HEK293 (cell line): ENCODE measurements at regions not wholly inside any gene's neighbourhood (a gene's known extent, or its start where the extent isn't known, plus 50 kb on each side); places are given as distances from the start of the nearest gene placed in this dataset.

Experiments
- GLIS2 ChIP-seq: fragments of 450-650 bp; formaldehyde crosslinking; IDR thresholded peaks from 2 replicates; pipeline ENCODE4 v1.5.1; 2016; ENCODE audit warnings: missing biosample characterization, missing genetic modification characterization
- KLF1 ChIP-seq: fragments of 450-650 bp; formaldehyde crosslinking; IDR thresholded peaks from 2 replicates; pipeline ENCODE4 v1.5.1; 2016; ENCODE audit warnings: missing biosample characterization, missing genetic modification characterization
- KLF16 ChIP-seq: fragments of 450-650 bp; formaldehyde crosslinking; IDR thresholded peaks from 2 replicates; pipeline ENCODE4 v1.5.1; 2017; ENCODE audit warnings: missing biosample characterization, missing genetic modification characterization
- KLF9 ChIP-seq: fragments of 450-650 bp; formaldehyde crosslinking; IDR thresholded peaks from 2 replicates; pipeline ENCODE4 v1.5.1; 2016; ENCODE audit warnings: missing biosample characterization, missing genetic modification characterization, low read depth
- MEIS1 ChIP-seq: sonication (generic); formaldehyde crosslinking; IDR thresholded peaks from 2 replicates; pipeline ENCODE4 v1.8.1; 2022; ENCODE audit warnings: missing genetic modification reagents, mild to moderate bottlenecking, borderline replicate concordance
- SP3 ChIP-seq: fragments of 450-650 bp; formaldehyde crosslinking; IDR thresholded peaks from 2 replicates; pipeline ENCODE4 v1.5.1; 2016; ENCODE audit warnings: missing biosample characterization, missing genetic modification characterization
- TCF7L2 ChIP-seq: IDR thresholded peaks from 2 replicates; pipeline ENCODE4 v1.6.1; 2011; ENCODE audit warnings: low read depth, mild to moderate bottlenecking, inconsistent platforms, low read length, moderate library complexity, borderline replicate concordance
- ZBTB20 ChIP-seq: fragments of 450-650 bp; formaldehyde crosslinking; IDR thresholded peaks from 2 replicates; pipeline ENCODE4 v1.5.1; 2016; ENCODE audit warnings: missing biosample characterization, missing genetic modification characterization
- ZBTB7A ChIP-seq: fragments of 450-650 bp; formaldehyde crosslinking; IDR thresholded peaks from 2 replicates; pipeline ENCODE4 v1.5.1; 2016; ENCODE audit warnings: low read depth, missing biosample characterization, missing genetic modification characterization
- ZBTB8A ChIP-seq: fragments of 450-650 bp; formaldehyde crosslinking; IDR thresholded peaks from 2 replicates; pipeline ENCODE4 v1.5.1; 2016; ENCODE audit warnings: missing biosample characterization, missing genetic modification characterization
- ZFP37 ChIP-seq: fragments of 450-650 bp; formaldehyde crosslinking; IDR thresholded peaks from 2 replicates; pipeline ENCODE4 v1.5.1; 2016; ENCODE audit warnings: missing biosample characterization, missing genetic modification characterization
- ZNF112 ChIP-seq: fragments of 450-650 bp; formaldehyde crosslinking; IDR thresholded peaks from 2 replicates; pipeline ENCODE4 v1.5.0; 2017; ENCODE audit warnings: missing biosample characterization, missing genetic modification characterization
- ZNF121 ChIP-seq: fragments of 450-650 bp; formaldehyde crosslinking; IDR thresholded peaks from 2 replicates; pipeline ENCODE4 v1.5.1; 2016; ENCODE audit warnings: missing biosample characterization, missing genetic modification characterization
- ZNF140 ChIP-seq: fragments of 450-650 bp; formaldehyde crosslinking; IDR thresholded peaks from 2 replicates; pipeline ENCODE4 v1.5.1; 2016; ENCODE audit warnings: missing biosample characterization, missing genetic modification characterization
- ZNF146 ChIP-seq: fragments of 450-650 bp; formaldehyde crosslinking; IDR thresholded peaks from 2 replicates; pipeline ENCODE4 v1.5.1; 2016; ENCODE audit warnings: missing biosample characterization, missing genetic modification characterization
- ZNF169 ChIP-seq: fragments of 450-650 bp; formaldehyde crosslinking; IDR thresholded peaks from 2 replicates; pipeline ENCODE4 v1.5.1; 2016; ENCODE audit warnings: missing biosample characterization, missing genetic modification characterization
- ZNF19 ChIP-seq: fragments of 450-650 bp; formaldehyde crosslinking; IDR thresholded peaks from 2 replicates; pipeline ENCODE4; 2016; ENCODE audit warnings: missing biosample characterization, missing genetic modification characterization, low read depth
- ZNF202 ChIP-seq: fragments of 450-650 bp; formaldehyde crosslinking; IDR thresholded peaks from 2 replicates; pipeline ENCODE4 v1.5.1; 2016; ENCODE audit warnings: missing biosample characterization, missing genetic modification characterization, borderline replicate concordance
- ZNF223 ChIP-seq: fragments of 450-650 bp; formaldehyde crosslinking; IDR thresholded peaks from 2 replicates; pipeline ENCODE4 v1.5.1; 2016; ENCODE audit warnings: missing biosample characterization, missing genetic modification characterization
- ZNF23 ChIP-seq: fragments of 450-650 bp; formaldehyde crosslinking; IDR thresholded peaks from 2 replicates; pipeline ENCODE4 v1.5.1; 2016; ENCODE audit warnings: missing biosample characterization, missing genetic modification characterization, borderline replicate concordance
- ZNF302 ChIP-seq: fragments of 450-650 bp; formaldehyde crosslinking; IDR thresholded peaks from 2 replicates; pipeline ENCODE4 v1.5.1; 2016; ENCODE audit warnings: missing biosample characterization, missing genetic modification characterization, low read depth
- ZNF37A ChIP-seq: fragments of 450-650 bp; IDR thresholded peaks from 2 replicates; pipeline ENCODE4 v1.5.1; 2018; ENCODE audit warnings: missing biosample characterization, missing genetic modification characterization
- ZNF394 ChIP-seq: fragments of 450-650 bp; formaldehyde crosslinking; IDR thresholded peaks from 2 replicates; pipeline ENCODE4 v1.5.1; 2016; ENCODE audit warnings: missing biosample characterization, missing genetic modification characterization, mild to moderate bottlenecking, moderate library complexity, borderline replicate concordance
- ZNF426 ChIP-seq: fragments of 450-650 bp; formaldehyde crosslinking; IDR thresholded peaks from 2 replicates; pipeline ENCODE4 v1.5.1; 2017; ENCODE audit warnings: missing biosample characterization, missing genetic modification characterization, mild to moderate bottlenecking, inconsistent platforms, moderate library complexity
- ZNF449 ChIP-seq: fragments of 450-650 bp; formaldehyde crosslinking; IDR thresholded peaks from 2 replicates; pipeline ENCODE4 v1.5.1; 2017; ENCODE audit warnings: missing biosample characterization, mild to moderate bottlenecking, missing genetic modification characterization, moderate library complexity
- ZNF473 ChIP-seq: fragments of 450-650 bp; formaldehyde crosslinking; IDR thresholded peaks from 2 replicates; pipeline ENCODE4 v1.5.1; 2017; ENCODE audit warnings: missing biosample characterization, missing genetic modification characterization
- ZNF488 ChIP-seq: fragments of 450-650 bp; formaldehyde crosslinking; IDR thresholded peaks from 2 replicates; pipeline ENCODE4 v1.5.1; 2016; ENCODE audit warnings: missing biosample characterization, missing genetic modification characterization
- ZNF510 ChIP-seq: fragments of 450-650 bp; formaldehyde crosslinking; IDR thresholded peaks from 2 replicates; pipeline ENCODE4 v1.5.1; 2018; ENCODE audit warnings: mild to moderate bottlenecking, missing genetic modification characterization, missing biosample characterization; ENCODE audit not compliant: insufficient replicate concordance
- ZNF555 ChIP-seq: fragments of 450-650 bp; formaldehyde crosslinking; conservative IDR thresholded peaks from 2 replicates; pipeline ENCODE4 v1.5.1; 2017; ENCODE audit warnings: missing biosample characterization, mild to moderate bottlenecking, missing genetic modification characterization, inconsistent platforms
- ZNF600 ChIP-seq: fragments of 450-650 bp; formaldehyde crosslinking; IDR thresholded peaks from 2 replicates; pipeline ENCODE4 v1.5.1; 2016; ENCODE audit warnings: missing biosample characterization, missing genetic modification characterization
- ZNF660 ChIP-seq: fragments of 450-650 bp; IDR thresholded peaks from 2 replicates; pipeline ENCODE4 v1.5.1; 2018; ENCODE audit warnings: missing biosample characterization, mild to moderate bottlenecking, missing genetic modification characterization
- ZNF701 ChIP-seq: fragments of 450-650 bp; formaldehyde crosslinking; IDR thresholded peaks from 2 replicates; pipeline ENCODE4 v1.5.1; 2016; ENCODE audit warnings: missing biosample characterization, missing genetic modification characterization
- ZNF707 ChIP-seq: fragments of 450-650 bp; formaldehyde crosslinking; IDR thresholded peaks from 2 replicates; pipeline ENCODE4 v1.5.1; 2016; ENCODE audit warnings: missing biosample characterization, missing genetic modification characterization
- ZNF768 ChIP-seq: fragments of 450-650 bp; formaldehyde crosslinking; IDR thresholded peaks from 2 replicates; pipeline ENCODE4 v1.5.1; 2018; ENCODE audit warnings: missing biosample characterization, mild to moderate bottlenecking, missing genetic modification characterization
- ZNF785 ChIP-seq: fragments of 450-650 bp; formaldehyde crosslinking; IDR thresholded peaks from 2 replicates; pipeline ENCODE4 v1.5.1; 2016; ENCODE audit warnings: missing biosample characterization, missing genetic modification characterization
- TF ChIP-seq, protein P1 (sequence below): fragments of 450-650 bp; formaldehyde crosslinking; IDR thresholded peaks from 2 replicates; pipeline ENCODE4 v1.5.1; 2016; ENCODE audit warnings: missing biosample characterization, missing genetic modification characterization

DNA sequence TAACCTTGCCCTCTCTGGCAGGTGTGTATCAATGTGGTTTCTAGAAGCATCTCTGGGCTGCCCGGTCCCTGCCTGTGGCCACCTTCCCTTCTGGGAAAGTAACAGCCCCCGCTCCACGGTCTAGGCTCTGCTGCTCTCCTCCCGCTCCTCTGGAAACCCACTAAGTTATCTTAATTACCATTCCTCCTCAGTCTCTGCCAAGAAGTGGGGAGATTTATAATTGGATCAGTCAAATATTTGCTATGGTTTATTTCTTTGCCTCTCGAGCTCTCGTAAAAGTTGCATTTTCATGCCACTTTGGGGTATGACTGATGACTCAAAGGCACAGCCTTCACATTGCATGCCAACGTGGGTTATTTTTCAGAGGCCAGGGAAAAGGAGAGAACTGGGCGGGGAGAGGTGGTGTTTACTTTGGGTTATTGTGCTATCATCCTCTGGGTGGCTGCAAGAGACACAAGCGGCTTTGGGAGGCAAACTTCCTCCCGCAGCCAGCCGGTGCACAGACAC is 205.3 kb upstream of the WWC1 start (continued):
- TF ChIP-seq MEIS1 (CRISPR knock-in tag) (no peak), ZNF449 (tag by site-specific recombination) (peak; percentile 34; the same call in 1 of the 2 replicates), ZBTB8A (peak; percentile 55), ZNF302 (tag by site-specific recombination) (no peak), ZNF223 (tag by site-specific recombination) (no peak), ZNF555 (no peak), ZNF600 (tag by site-specific recombination) (peak; percentile 33; the same call in 1 of the 2 replicates), ZNF112 (no peak), ZNF785 (no peak), ZNF488 (tag by site-specific recombination) (peak; percentile 65), ZNF202 (no peak), SP3 (tag by site-specific recombination) (no peak), ZNF701 (tag by site-specific recombination) (no peak), ZFP37 (tag by site-specific recombination) (no peak), ZNF121 (tag by site-specific recombination) (no peak), KLF16 (0 out of 2 replicates have a peak, but pooled peaks have one; percentile 42), TCF7L2 (no peak), ZNF768 (tag by site-specific recombination) (no peak), ZNF426 (tag by site-specific recombination) (no peak), ZNF37A (tag by site-specific recombination) (no peak), ZNF23 (tag by site-specific recombination) (no peak), KLF9 (tag by site-specific recombination) (0 out of 2 replicates have a peak, but pooled peaks have one; percentile 47), ZNF394 (tag by site-specific recombination) (peak; percentile 50; the same call in 1 of the 2 replicates), ZNF707 (tag by site-specific recombination) (no peak), GLIS2 (no peak), ZNF19 (peak; percentile 69; the same call in 1 of the 2 replicates), ZNF660 (tag by site-specific recombination) (peak; percentile 90), ZBTB20 (tag by site-specific recombination) (peak; percentile 40; the same call in 1 of the 2 replicates), ZNF140 (tag by site-specific recombination) (no peak), ZBTB7A (tag by site-specific recombination) (no peak), ZNF473 (no peak), KLF1 (tag by site-specific recombination) (peak; percentile 77), ZNF146 (tag by site-specific recombination) (no peak), ZNF169 (tag by site-specific recombination) (no peak), ZNF510 (tag by site-specific recombination) (no peak)
- TF ChIP-seq, protein P1, sequence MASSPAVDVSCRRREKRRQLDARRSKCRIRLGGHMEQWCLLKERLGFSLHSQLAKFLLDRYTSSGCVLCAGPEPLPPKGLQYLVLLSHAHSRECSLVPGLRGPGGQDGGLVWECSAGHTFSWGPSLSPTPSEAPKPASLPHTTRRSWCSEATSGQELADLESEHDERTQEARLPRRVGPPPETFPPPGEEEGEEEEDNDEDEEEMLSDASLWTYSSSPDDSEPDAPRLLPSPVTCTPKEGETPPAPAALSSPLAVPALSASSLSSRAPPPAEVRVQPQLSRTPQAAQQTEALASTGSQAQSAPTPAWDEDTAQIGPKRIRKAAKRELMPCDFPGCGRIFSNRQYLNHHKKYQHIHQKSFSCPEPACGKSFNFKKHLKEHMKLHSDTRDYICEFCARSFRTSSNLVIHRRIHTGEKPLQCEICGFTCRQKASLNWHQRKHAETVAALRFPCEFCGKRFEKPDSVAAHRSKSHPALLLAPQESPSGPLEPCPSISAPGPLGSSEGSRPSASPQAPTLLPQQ (tag by site-specific recombination) = peak; percentile 71; the same call in 1 of the 2 replicates
